Colonic mucosa (tissue), 4 donors: ENCODE measurements at regions not wholly inside any gene's neighbourhood (a gene's known extent, or its start where the extent isn't known, plus 50 kb on each side); places are given as distances from the start of the nearest gene placed in this dataset. TPM values are rescaled to one million over a fixed set of nuclear protein-coding genes. Genes with fewer than 3 reads are reported as not detected.

Experiments used
- DNase-seq: peaks from one replicate; pipeline ENCODE4 v3.0.0-alpha.2; 2020
- H3K27ac ChIP-seq: fragments of 200-600 bp; one replicate; pipeline ENCODE4 v1.8.0; 2021
- H3K27me3 ChIP-seq: fragments of 200-600 bp; one replicate; pipeline ENCODE4 v1.8.0; 2021
- H3K36me3 ChIP-seq: fragments of 200-600 bp; one replicate; pipeline ENCODE4 v1.8.0; 2021
- H3K4me1 ChIP-seq: fragments of 200-600 bp; one replicate; pipeline ENCODE4 v1.8.0; 2021; ENCODE audit warnings: mild to moderate bottlenecking
- H3K4me3 ChIP-seq: fragments of 200-600 bp; one replicate; pipeline ENCODE4 v1.8.0; 2021
- H3K9ac ChIP-seq, 2 donors: one replicate each; pipeline ENCODE4 v1.7.0; 2013; ENCODE audit warnings: control low read depth in 2 of 2, low read depth in 2 of 2, low read length in 2 of 2
- H3K9me3 ChIP-seq: fragments of 200-600 bp; one replicate; pipeline ENCODE4 v1.8.0; 2021
- CTCF ChIP-seq: fragments of 200-600 bp; IDR thresholded peaks from one replicate; pipeline ENCODE4 v1.8.0; 2022; ENCODE audit warnings: antibody characterized with exemption, mild to moderate bottlenecking
- intact Hi-C: fragments of 100-400 bp; cut with DNase I; formaldehyde crosslinking; loops from one replicate; pipeline ENCODE4 v1.14.1; 2022
- microRNA-seq: library from miRNA; unstranded; fragments of <30 nt; microRNA quantifications from one replicate; pipeline ENCODE4, GENCODE V29; 2019
- donor health status: healthy.
- donor health status: DM: no; HTN: no; CAD: no.
- donor health status: DM: no; HTN: no; CAD: no.

GRCh38 chr11:11672789-11673188 lies 51.0 kb upstream of the GALNT18 start:
- DNase-seq = no peak
- Histone ChIP-seq H3K27me3 (no peaks in the 10 kb centered on the region), H3K4me1 (no peaks in the 10 kb centered on the region), H3K36me3 (no peaks in the 10 kb centered on the region), H3K9me3 (no peaks in the 10 kb centered on the region), H3K4me3 (no peak overlapping the region), H3K9ac (no peak overlapping the region), H3K27ac (no peak overlapping the region)
- intact Hi-C loops = no loop called here
- TF ChIP-seq CTCF = no peak

- Histone ChIP-seq H3K36me3 (no peaks in the 10 kb centered on the region), H3K9me3 (no peaks in the 10 kb centered on the region), H3K9ac (no peak overlapping the region), H3K27ac (no peak overlapping the region), H3K4me3 (no peak overlapping the region), H3K4me1 (no peaks in the 10 kb centered on the region), H3K27me3 (no peaks in the 10 kb centered on the region)
- intact Hi-C loops = no loop called here
- no peak for DNase-seq
- TF ChIP-seq CTCF = no peak
Measured at GRCh38 chr11:11672101-11672500, 50.3 kb upstream of the GALNT18 start.

Small RNA genes in the stretch of these regions (microRNA-seq; reads per million reads assigned to microRNA genes)
- gene MIR8070 = not detected
